VCaP (cell line): ENCODE measurements at regions not wholly inside any gene's neighbourhood (a gene's known extent, or its start where the extent isn't known, plus 50 kb on each side); places are given as distances from the start of the nearest gene placed in this dataset.
"Not testable (repeated sequence)": the region's sequence is repeated elsewhere in the genome, so short reads cannot be mapped to it uniquely, and the experiment has no call there.

Source experiments
- H3K27ac ChIP-seq: fragments of 450-650 bp; 2 replicates; pipeline ENCODE4 v1.5.1; 2017
- TF ChIP-seq, protein P1 (sequence below): fragments of 450-650 bp; conservative IDR thresholded peaks from 2 replicates; pipeline ENCODE4 v1.5.1; 2017; ENCODE audit warnings: mild to moderate bottlenecking, moderate library complexity

GRCh38 chrX:94288972-94289371 is 615.0 kb downstream of the FAM133A start:
- H3K27ac ChIP-seq, result no peak overlapping the region; the same call in 1 of the 2 replicates
- TF ChIP-seq, protein P1, sequence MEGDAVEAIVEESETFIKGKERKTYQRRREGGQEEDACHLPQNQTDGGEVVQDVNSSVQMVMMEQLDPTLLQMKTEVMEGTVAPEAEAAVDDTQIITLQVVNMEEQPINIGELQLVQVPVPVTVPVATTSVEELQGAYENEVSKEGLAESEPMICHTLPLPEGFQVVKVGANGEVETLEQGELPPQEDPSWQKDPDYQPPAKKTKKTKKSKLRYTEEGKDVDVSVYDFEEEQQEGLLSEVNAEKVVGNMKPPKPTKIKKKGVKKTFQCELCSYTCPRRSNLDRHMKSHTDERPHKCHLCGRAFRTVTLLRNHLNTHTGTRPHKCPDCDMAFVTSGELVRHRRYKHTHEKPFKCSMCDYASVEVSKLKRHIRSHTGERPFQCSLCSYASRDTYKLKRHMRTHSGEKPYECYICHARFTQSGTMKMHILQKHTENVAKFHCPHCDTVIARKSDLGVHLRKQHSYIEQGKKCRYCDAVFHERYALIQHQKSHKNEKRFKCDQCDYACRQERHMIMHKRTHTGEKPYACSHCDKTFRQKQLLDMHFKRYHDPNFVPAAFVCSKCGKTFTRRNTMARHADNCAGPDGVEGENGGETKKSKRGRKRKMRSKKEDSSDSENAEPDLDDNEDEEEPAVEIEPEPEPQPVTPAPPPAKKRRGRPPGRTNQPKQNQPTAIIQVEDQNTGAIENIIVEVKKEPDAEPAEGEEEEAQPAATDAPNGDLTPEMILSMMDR, result no peak

DNA sequence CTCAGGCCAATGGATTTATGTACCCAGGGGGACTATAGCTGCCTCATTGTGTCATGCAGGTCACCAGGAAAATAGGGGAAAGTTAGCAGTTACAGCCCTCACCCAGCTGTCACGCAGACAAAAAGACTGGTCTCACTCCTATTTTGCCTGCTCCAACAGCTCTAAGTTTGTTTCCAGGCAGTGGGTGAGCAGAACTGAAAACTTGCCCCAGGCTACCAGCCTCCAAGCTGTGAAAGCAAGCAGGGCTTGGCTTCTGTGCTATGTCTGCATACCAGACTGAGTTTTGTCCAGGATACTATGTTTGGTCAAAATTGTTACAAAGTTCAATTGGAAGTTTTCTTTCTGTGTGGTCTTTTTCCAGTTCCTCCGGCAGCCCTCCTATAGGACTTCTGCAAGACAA is 628.4 kb downstream of the FAM133A start:
- TF ChIP-seq, protein P1, result no peak
- no peak overlapping the region for H3K27ac ChIP-seq

DNA sequence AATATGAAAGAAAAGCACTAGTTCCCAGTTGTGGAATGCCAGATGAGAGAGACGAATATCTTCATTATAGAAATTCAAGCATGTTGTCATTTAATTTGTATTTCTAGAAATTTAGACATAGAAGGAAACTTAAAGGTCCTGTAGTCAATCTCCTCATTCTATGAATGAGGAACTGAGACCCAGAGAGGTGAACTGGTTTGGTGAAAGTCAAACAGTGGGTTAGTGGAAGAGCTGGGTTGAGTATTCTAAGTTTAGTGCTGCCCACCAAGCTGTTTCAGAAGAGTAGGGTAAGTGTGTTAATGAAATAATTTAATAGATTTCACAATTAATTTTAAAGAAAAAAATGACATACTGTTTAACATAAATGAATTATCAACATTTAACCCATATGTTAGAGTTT is 655.2 kb downstream of the FAM133A start:
- TF ChIP-seq, protein P1, result no peak

DNA sequence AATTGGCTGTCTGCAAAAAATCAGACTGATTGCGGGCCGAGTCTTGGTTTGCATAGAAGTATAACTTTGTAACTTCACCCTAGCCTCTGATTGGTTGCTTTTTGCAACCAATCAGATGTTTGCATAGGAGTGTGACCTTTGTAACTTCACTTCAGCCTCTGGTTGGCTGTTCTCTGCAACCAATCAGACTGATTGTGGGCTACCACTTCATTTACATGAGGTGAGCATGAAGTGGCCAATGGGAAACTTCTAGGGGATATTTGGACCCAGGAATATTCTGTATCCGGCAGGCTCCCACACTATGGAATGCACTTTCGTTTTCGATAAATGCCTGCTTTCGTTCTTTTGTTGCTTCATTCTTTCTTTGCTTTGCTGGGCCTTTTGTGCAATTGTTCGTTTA is 667.7 kb downstream of the FAM133A start:
- not testable (repeated sequence) for H3K27ac ChIP-seq

More for the DNA sequence above, 655.2 kb downstream of the FAM133A start:
- H3K27ac ChIP-seq, result no peak overlapping the region

DNA sequence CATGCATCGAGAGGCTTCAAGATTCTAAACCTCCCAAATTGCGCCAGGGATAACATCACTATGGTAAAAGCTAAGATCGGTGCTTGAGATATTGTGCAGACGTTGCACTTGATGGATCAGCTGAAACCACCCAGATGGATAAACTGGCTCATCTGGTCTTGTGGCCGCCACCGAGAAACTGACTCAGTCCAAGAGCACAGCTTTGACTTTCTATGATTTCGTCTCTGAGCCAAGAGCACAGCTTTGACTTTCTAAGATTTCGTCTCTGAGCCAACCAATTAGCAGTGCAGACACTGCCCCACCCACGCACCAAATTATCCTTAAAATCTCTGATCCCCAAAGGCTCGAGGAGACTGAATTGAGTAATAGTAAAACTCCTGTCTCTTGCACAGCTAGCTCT is 687.2 kb downstream of the FAM133A start:
- no peak overlapping the region for H3K27ac ChIP-seq
- TF ChIP-seq, protein P1, result no peak

DNA sequence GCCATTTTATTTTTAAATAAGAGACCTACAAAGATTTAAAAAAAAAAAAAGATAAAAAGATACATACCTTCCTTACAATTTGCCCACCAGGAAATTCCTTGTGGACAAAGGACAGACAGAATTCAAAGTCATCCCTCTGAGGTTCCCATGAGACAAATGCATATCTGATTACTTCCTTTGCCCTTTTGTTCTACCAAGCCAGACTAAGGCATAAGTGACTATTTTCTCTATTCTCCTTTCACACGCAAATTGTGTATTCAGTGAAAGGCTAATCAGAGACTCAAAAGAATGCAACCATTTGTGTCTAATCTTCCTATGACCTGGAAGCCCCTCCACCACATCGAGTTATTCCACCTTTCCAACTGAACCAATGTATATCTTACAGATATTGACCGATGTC is 691.7 kb downstream of the FAM133A start:
- TF ChIP-seq, protein P1, result no peak
- no peak overlapping the region for H3K27ac ChIP-seq

DNA sequence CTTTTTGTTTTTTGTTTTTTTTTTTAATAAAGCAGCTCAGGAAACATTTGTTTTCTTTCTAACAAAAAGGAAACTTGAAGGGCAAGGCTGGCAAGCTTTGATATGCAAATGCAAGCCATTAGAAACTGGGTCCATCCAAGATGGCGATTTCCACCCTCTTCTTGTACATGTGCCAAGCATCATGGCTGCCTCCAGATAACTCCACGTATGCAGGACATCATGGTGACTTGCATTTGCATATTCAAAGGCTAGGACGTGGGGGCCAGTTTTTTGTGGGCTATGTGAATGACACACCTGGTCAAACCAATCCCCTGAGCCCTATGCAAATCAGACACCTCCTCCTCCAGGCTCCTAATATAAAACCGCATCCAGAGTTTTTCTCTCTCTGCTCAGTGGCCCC is 692.6 kb downstream of the FAM133A start:
- TF ChIP-seq, protein P1, result no peak
- no peak overlapping the region for H3K27ac ChIP-seq

GRCh38 chrX:94389044-94389443 is 715.0 kb downstream of the FAM133A start:
- TF ChIP-seq, protein P1, result no peak
- H3K27ac ChIP-seq, result no peak overlapping the region
